HTR-8/SVneo (cell line): ENCODE measurements at regions not wholly inside any gene's neighbourhood (a gene's known extent, or its start where the extent isn't known, plus 50 kb on each side); places are given as distances from the start of the nearest gene placed in this dataset.

Experiments used
- DNase-seq: peaks from one replicate; pipeline ENCODE4 v3.0.0; 2011; ENCODE audit warnings: low spot score, mixed read lengths; ENCODE audit not compliant: insufficient read length
- FAIRE-seq: peaks from 2 replicates; lab custom pipeline; 2011; peaks lifted over from hg19 to GRCh38; lab: Jason Lieb, UNC

DNA sequence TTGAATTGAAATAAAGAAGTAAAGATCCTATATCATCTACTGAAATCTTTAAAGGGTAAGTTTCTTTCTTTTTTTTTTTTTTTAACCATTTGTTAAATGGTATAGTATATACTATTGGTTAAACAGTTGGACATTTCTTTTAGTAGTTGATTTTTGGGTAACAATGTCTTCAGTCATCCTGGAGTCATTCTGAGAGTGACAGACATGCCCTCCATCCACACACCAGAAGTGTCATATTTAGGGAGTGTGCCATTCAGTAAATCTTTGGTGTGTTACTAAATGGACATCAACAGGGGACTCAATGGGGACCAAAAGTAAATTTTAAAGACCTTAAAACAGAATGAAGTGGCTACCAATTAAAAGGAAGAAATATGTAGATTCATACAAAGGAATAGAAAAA, 50.8 kb upstream of the SLC39A10 start:
- DNase-seq: no peak
- FAIRE-seq: no peak

DNA sequence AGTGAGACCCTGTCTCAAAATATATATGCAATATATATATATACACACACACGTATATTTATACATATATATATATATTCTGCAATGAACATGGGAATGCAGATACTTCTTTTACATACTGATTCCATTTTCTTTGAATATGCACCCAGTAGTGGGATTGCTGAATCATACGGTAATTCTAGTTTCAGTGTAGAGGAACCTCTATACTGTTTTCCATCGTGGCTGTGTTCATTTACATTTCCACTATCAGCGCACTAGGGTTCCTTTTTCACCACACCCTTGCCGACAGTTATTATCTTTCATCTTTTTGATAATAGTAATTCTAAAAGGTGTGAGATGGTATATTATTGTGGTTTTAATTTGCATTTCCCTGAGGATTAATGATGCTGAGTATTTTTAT, 52.3 kb upstream of the SLC39A10 start:
- DNase-seq (no peak), FAIRE-seq (no peak)

DNA sequence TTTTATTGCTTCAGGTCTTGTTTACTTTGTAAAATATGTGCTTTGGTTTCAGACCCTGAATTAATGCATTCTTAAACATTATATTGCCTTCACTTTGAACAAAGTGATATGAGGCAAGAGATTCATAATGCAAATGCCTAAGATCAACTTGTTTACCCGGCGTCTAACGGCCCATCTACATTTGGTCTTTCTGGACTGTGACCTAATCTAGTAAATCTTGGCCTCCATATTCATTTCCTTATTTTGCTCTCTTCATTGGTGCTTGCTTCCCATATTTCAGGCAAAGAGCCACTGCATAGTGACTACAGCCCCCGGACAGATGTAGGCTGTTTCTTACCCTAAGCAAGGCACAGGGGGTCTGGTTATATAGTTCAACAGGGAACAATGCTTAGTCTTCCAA, 53.0 kb upstream of the SLC39A10 start:
- no peak for FAIRE-seq
- DNase-seq: no peak

DNA sequence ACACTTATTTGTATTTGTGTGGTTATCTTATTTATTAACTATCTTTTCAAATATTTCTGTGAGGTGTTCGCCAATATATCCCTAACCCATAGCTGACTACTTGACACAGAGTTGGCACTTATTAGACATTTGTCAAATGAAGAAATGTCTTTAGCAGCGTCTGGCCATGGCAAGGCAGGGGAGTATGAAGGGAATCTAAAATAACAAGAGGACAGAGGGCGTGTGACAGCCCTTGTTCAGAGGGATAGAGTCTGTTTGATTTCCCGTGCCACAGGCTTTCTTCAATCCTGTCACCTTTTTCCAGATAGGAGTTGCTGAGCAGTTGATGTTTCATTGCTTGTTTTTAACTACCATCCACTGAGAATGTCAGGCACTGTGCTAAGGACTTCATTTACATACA, 53.6 kb upstream of the SLC39A10 start:
- DNase-seq (no peak), FAIRE-seq (no peak)

DNA sequence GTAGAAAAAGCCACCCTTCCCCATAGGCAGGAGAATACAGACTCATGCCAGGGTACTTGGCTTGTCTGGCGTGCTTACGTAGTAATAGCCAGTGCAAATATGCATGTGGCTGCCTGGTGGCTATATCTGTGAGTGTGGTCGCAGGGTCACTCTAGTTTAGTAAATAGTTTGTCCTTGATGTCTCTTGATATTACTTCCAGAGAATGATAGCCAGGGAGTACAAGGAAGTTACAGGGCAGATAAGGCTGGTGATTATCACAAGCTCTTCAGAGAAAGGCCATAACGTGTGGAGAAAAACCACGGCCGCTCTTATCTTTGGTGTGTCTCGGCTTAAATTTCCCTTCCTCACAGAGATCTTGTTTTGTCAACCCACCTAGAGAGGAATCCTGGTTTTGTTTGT, 54.3 kb upstream of the SLC39A10 start:
- no peak for FAIRE-seq
- no peak for DNase-seq

DNA sequence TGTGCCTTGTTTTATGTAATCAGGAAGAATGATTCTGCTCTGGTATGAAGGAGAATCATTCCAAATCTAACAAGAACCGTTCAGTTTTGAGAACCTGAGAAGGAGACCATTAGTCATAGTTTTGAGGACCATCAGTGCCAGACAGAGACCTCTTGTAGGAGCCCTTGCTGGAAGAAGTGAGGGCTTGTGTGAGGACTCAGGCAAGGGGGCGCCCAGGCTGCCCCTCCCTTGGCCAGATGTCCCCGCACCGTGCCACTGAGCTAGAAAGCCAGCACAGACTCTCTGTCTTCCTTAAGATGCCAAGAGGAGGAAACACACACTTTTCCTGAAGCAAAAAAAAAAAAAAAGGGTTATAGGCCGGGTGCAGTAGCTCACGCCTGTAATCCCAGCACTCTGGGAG, 55.7 kb upstream of the SLC39A10 start:
- FAIRE-seq: no peak
- no peak for DNase-seq

DNA sequence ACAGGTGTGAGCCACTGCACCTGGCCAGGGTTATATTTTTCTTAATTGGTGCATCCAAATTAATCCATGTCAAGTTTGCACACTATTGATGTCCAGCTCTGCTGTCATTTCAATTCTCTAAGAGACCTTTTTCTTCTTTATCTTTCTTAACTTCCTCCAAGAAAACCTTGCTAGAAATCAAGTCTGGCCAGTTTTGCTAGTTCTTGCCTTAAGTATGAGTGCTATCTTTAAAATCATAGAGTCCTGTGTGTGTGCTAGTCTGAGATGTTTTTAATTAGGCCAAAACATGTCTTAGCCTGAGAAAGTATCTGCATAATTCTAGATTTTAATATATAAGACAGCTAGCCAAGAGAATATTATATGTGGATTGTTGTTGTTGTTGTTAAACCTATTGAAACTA, 56.2 kb upstream of the SLC39A10 start:
- DNase-seq (no peak), FAIRE-seq (no peak)

DNA sequence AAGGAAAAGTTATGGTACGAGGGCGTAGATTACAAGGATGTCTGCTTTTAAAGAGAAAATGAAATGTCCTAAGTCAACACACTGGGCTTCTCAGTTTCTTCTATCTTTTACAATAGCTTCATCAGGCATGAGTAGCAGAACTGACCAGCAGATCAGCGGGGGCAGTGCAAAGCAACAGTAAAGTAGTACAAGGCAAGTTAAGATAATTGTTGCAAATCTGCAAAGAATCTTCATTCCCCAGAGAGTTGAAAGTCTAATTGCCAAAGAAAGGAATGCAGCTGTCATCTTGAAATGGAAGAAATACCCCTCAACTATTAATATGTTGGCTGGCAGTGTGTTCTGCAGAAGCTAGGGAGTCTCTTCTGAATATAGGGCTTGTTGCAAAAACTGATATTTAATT, 60.2 kb upstream of the SLC39A10 start:
- no peak for DNase-seq
- no peak for FAIRE-seq

DNA sequence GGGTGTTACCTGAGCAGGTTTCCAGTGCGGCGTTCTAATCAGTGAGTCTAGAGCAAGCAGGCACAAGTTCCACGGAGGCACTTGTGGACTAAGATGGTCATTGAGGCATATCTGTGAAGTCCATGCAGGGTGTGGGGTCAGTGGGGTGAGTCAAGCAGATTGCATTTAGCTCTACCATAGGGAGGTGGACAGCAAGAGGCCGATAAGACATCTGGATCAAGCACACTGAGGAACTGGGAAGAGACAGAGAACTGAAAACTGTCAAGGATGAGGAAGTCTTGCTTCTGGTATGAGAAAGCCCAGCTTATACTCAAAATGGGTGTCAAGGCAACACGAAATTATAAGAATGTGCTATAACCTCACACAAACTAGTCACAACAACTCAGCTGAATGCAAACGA, 61.2 kb upstream of the SLC39A10 start:
- FAIRE-seq (peak; percentile 44), DNase-seq (no peak)

DNA sequence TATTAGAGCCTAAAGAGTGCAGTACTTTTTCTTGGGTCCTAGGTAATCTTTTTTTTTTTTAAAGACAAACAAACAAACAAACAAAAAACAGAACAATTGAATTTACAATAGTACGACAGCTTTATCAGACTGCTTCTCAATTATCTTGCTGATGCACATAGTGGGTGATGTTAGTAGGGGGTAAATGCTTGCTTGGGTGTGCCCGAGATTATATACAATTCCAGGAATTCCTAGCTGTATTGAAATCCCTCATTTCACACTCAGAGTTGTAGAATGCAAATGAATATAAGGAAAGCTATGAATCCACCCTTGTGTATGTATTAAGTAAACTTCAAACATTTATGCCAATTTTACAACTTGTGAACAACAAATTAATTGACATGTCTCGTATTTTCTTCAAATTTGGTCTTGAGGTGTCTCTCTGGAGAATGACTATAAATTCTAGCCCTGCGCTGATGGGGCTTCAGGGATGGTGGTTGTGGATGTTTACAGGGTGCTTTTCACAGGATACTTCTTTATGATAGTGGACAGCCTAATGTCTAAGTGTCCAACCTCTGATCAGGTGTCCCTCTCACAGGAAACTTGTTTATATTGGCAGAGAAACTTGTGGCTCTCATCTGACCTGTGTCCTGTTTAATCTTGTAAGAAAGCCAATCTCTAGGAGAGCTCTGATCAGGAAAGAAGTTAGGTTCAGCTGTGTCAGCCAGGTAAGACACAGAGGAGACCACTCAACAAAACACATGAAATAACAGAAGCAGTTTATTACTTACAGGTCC, 61.9 kb upstream of the SLC39A10 start:
- DNase-seq: no peak
- peak; percentile 31 for FAIRE-seq

DNA sequence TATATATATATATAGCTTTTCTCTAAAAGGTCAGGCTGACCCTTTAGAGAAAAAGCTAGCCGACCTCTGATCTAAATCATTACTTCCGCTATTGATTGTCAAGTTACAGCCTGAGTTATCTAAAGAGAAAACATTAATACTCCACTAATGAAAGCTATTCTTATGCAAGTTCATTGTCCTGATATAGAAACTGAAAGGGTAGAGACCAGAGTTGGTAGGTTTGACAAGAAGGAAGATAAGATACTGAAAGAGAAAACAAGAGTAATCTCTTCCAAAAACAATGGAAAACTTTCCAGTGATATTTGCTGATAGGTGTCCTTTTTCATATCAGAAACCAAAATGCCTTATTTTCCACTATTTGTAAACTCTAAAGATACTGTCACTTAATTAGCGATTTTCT, 62.8 kb upstream of the SLC39A10 start:
- no peak for FAIRE-seq
- no peak for DNase-seq

DNA sequence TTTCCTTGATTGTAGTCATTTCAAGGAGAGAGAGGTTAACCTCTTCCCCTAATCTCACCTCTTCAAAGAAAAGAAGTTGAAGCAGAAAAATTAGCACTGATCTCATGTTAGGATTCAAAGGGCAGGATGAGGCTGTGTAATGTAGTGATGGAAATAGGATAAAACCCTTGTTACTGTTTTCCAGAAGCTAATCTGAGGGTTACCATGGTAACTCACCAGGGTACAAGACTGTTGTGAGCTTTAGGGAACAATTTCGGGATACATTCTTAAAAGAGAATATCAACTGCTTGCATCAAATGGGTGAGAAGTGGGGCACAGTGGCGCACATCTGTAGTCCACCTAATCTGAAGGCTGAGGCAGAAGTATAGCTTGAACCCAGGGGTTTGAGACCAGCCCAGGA, 64.9 kb upstream of the SLC39A10 start:
- FAIRE-seq: no peak
- DNase-seq: no peak

DNA sequence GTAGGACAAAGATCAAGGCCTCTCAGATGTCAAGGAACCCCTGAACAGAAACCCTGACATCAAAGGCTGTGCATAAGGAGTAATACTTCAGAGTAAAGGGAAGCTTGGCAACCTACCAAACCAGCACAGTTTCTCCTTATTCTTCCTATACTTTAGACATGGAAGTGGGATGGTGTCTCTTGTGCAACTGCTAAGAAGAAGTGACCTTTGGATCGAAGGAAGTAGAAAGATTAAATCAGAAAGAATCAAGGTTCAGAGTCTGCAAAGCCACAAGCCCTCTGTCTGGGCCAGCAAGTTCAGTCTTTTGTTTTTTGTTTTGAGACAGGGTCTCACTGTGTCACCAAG, 66.2 kb upstream of the SLC39A10 start:
- FAIRE-seq: no peak
- DNase-seq: no peak

DNA sequence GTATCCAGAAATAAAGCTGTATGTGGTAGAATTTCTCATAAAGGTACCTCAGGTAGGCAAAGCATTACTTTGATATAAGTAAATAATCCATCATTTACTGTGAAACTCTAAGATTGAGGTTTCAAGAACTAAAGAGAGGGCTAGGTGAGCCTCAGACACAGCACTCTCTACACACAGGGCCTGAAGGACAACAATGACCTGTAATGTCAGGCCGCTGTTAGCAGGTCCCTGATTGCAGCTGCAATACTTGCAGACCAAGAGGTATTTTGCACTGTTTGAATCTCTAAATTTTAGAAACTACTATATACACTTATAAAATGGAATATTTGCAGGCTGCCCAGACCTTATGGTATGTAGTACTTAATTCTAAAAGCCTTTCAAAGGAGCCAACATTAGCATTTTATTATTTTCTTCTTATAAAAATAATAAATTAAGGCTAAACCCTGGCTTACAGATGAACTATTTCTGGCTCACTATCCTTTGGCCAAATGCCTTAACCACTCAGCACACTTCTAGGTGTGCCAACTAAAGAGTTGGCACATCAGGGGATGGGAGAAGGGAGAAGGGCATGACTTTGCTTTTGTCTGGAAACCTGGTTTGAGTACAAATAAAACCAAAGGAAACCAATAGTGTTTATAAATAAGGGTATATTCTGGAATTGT, 66.7 kb upstream of the SLC39A10 start:
- DNase-seq: no peak
- no peak for FAIRE-seq

DNA sequence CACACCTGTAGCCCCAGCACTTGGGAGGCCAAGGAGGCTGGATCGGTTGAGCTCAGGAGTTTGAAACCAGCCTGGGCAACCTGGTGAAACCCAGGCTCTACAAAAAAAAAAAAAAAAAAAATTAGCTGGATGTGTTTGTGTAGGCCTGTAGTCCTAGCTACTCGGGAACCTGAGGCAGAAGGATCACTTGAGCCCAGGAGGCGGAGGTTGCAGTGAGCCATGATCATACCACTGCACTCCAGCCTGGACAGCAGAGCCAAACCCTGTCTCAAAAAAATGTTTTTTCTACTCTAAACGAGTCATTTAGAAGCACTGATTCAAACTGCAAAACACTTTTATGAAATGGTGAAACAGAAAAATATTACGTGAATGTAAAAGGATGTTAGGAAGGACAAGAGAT, 69.1 kb upstream of the SLC39A10 start:
- DNase-seq (no peak), FAIRE-seq (no peak)

DNA sequence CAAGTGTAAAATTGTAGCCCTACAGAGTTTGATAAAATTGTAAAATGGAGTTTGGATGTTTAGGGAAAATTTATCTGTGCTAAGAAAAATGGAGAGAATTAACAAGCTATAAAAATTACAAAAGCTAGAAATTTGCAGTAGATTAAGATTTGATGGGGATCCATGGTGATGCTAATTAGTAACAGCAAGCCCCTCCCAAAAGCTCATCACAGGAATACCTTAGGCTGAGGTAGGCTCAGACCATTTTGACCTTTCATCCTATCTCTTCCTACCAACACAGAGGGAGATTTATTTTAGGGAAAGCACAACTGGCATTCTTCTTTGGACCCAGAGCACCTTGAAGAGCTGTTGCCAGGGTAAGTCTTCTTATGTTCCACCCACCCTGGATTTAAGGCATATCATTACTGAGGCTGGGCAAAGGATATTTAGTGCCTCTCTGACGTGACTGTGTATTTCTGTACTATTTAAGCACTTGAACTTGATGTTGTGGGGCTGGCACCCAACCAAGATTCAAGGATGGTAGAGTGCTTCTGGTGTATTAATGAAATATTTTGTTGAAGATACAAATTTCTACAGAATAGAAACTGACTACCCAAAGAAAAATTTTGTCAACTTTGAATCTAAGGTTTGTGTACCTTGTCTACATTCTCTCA, 70.8 kb upstream of the SLC39A10 start:
- FAIRE-seq (no peak), DNase-seq (no peak)

DNA sequence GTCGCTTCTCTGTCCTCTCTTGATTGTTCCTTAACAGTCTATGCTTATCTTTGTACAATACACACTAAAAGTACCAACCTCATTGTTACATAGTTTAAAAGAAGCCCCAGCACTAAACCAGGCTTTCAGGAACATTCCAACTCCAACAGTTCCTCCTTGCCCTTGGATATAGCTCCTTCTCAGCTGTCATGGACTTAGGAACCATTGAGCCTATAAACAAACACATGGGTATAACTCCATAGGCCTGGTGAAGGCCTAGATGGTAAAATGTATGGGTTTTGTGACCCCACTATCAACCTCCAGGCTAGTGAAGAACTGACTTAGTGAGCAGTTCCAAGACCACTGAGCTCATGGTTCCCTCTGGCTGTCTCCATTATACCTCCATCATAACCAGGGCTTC, 74.8 kb upstream of the SLC39A10 start:
- DNase-seq: no peak
- FAIRE-seq: no peak

DNA sequence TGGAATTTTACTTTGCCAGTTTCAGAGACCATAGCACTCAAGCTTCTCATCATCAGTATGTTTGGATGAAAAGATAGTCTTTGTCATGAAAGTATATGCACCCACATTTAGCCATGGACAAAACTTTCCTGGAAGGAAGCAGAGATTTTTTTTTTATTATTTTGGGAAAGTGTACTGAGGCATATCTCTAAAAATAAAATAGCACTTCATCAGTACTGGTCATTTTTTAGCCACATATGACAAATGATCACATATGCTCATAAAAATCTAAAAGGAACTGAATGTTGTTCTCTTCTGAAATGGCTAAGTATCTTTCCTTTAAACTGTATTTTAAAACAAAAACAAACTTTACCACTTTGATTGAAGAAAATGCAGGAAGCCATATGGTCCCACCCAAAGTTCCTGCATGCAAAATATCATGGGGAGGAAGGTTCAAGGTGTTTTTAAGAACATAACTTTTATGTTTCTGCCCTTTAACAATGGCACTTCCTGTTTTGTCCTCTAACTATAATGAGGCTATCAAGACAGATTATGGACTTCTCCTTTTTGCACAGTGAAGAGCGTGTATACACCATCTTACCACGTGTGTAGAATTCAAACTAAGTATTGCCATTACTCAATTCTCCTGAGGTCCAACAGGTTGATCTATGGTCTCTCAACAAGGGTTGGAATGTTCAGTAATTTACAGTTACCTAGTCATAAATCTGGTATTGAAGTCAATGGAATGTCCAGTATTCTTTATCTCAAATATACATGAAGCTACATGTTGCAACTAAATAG, 77.1 kb upstream of the SLC39A10 start:
- DNase-seq: no peak
- no peak for FAIRE-seq

DNA sequence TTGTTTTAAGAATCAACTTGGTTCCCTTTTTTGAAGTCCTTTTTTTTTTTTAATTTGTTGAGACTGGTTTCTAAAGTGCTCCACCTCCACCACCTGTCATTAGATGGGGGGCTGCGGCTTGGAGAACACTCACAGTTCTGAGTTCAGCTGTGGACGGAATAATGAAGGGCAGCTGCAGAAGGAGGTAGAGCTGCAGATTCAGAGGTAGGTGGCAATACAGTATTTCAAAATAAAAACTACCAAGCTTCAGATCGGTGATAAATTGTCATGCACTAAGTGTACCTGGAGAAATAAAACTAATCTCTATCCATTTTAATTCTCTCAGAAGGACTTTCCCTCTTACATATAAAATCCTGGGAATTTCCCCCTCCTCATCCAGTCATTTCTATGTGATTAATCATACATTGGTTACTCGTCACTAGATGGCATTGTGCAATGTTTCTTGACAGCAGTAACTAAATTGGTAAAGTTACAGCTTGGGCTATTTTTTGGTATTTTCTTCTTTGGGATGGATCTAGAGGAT, 81.1 kb upstream of the SLC39A10 start:
- FAIRE-seq: no peak

DNA sequence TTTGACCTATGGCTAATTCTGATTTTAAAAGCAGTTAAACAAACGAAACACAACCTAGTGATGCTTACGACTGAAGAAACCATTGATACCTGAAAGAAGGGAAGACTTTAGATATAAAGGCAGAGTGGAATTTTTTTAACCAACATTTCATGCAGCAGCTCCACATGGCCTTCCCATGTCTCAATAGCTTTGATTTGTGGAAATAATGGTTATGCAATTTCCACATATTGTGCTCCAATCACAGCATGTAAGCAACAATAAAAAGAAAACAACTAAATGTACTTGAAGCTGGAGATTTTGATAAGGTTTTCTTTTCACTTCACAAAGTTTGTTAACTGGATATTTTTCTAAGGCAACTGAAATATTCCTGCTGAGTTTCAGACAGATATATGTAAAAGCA, 82.0 kb upstream of the SLC39A10 start:
- FAIRE-seq: no peak
- DNase-seq: no peak

More for the DNA sequence above, 81.1 kb upstream of the SLC39A10 start:
- peak; percentile 78 for DNase-seq

DNA sequence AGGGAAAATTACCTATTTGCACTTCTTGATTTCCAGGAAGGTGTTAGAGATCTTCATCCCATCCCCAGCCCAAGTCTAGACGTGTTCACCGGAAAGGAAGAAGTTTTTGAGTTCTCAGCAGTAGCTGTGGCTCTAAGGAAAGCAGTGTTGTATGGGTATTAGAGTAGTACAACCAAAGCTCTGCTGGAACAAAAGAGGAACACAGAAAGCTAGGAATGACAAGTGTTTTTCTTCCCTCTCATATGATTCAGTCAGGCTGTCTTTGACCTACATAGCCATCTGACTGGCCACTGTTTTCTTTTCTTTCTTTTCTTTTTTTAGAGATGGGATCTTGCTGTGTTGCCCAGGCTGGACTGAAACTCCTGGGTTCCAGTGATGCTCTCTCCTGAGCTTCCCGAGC, 82.7 kb upstream of the SLC39A10 start:
- FAIRE-seq (no peak), DNase-seq (no peak)
